GM21717 (cell line): ENCODE measurements at regions not wholly inside any gene's neighbourhood (a gene's known extent, or its start where the extent isn't known, plus 50 kb on each side); places are given as distances from the start of the nearest gene placed in this dataset.

Experiments
- ATAC-seq: cut with Tn5 transposase; IDR thresholded peaks from one replicate; pipeline ENCODE4 v1.9.1; 2021; ENCODE audit warnings: mild to moderate bottlenecking, moderate library complexity; ENCODE audit not compliant: unreplicated experiment

GRCh38 chr10:44180321-44181168 is 204.4 kb downstream of the CXCL12 start:
- ATAC-seq: no peak

- ATAC-seq: no peak
These were observed 206.0 kb downstream of the CXCL12 start for GRCh38 chr10:44178856-44179255.

- no peak for ATAC-seq
These were observed 206.6 kb downstream of the CXCL12 start for GRCh38 chr10:44178281-44178680.

- no peak for ATAC-seq
These were observed 207.3 kb downstream of the CXCL12 start for GRCh38 chr10:44177610-44178009.

- ATAC-seq: no peak
These were observed 208.6 kb downstream of the CXCL12 start for GRCh38 chr10:44176311-44176710.

- no peak for ATAC-seq
These were observed 211.3 kb downstream of the CXCL12 start for GRCh38 chr10:44173608-44173894.

GRCh38 chr10:44172883-44173607 is 211.9 kb downstream of the CXCL12 start:
- no peak for ATAC-seq

- ATAC-seq: no peak
These were observed 213.1 kb downstream of the CXCL12 start for GRCh38 chr10:44171765-44172164.

GRCh38 chr10:44168478-44168877 is 216.4 kb downstream of the CXCL12 start:
- no peak for ATAC-seq

- ATAC-seq: no peak
These were observed 217.1 kb downstream of the CXCL12 start for GRCh38 chr10:44167752-44168151.

- no peak for ATAC-seq
These were observed 218.5 kb downstream of the CXCL12 start for GRCh38 chr10:44166441-44166840.

GRCh38 chr10:44164251-44164956 is 220.5 kb downstream of the CXCL12 start:
- no peak for ATAC-seq

GRCh38 chr10:44161184-44161583 is 223.7 kb downstream of the CXCL12 start:
- no peak for ATAC-seq

- no peak for ATAC-seq
These were observed 227.3 kb downstream of the CXCL12 start for GRCh38 chr10:44157574-44157973.

GRCh38 chr10:44154956-44155355 is 229.9 kb downstream of the CXCL12 start:
- ATAC-seq: no peak

GRCh38 chr10:44153918-44154670 is 230.8 kb downstream of the CXCL12 start:
- no peak for ATAC-seq

- ATAC-seq: no peak
These were observed 241.3 kb downstream of the CXCL12 start for GRCh38 chr10:44143556-44143955.

- no peak for ATAC-seq
These were observed 252.3 kb downstream of the CXCL12 start for GRCh38 chr10:44132361-44133289.

GRCh38 chr10:44126291-44126717 is 258.6 kb downstream of the CXCL12 start:
- no peak for ATAC-seq

GRCh38 chr10:44125879-44126278 is 259.0 kb downstream of the CXCL12 start:
- ATAC-seq: no peak
